H9 (cell line): ENCODE measurements at regions not wholly inside any gene's neighbourhood (a gene's known extent, or its start where the extent isn't known, plus 50 kb on each side); places are given as distances from the start of the nearest gene placed in this dataset.

Experiments used
- DNase-seq: peaks from one replicate; pipeline ENCODE4 v3.0.0-alpha.2; 2017
- H2AFZ ChIP-seq: one replicate; pipeline ENCODE4 v1.6.1; 2013; ENCODE audit warnings: mild to moderate bottlenecking, low read length, control low read depth, moderate library complexity
- H2AK5ac ChIP-seq: 2 replicates; pipeline ENCODE4 v1.6.1; 2013; ENCODE audit warnings: low read length, control low read depth, mixed read lengths; ENCODE audit not compliant: insufficient read length
- H2BK120ac ChIP-seq: one replicate; pipeline ENCODE4 v1.6.1; 2013; ENCODE audit warnings: low read depth, mild to moderate bottlenecking, low read length, control low read depth, inconsistent platforms; ENCODE audit not compliant: poor library complexity, severe bottlenecking
- H2BK12ac ChIP-seq: 2 replicates; pipeline ENCODE4 v1.6.1; 2013; ENCODE audit warnings: low read length, control low read depth, mixed read lengths, low read depth; ENCODE audit not compliant: insufficient read length
- H2BK15ac ChIP-seq: 2 replicates; pipeline ENCODE4 v1.6.1; 2013; ENCODE audit warnings: low read depth, low read length, control low read depth
- H2BK20ac ChIP-seq: one replicate; pipeline ENCODE4 v1.6.1; 2013; ENCODE audit warnings: low read depth, mild to moderate bottlenecking, low read length, control low read depth, inconsistent platforms; ENCODE audit not compliant: poor library complexity, severe bottlenecking
- H2BK5ac ChIP-seq: 2 replicates; pipeline ENCODE4 v1.6.1; 2013; ENCODE audit warnings: low read length, control low read depth, mixed read lengths; ENCODE audit not compliant: insufficient read length
- H3K14ac ChIP-seq: 2 replicates; pipeline ENCODE4 v1.6.1; 2013; ENCODE audit warnings: low read length, control low read depth; ENCODE audit not compliant: insufficient read depth
- H3K18ac ChIP-seq: 2 replicates; pipeline ENCODE4 v1.6.1; 2013; ENCODE audit warnings: low read depth, mild to moderate bottlenecking, mixed read lengths, low read length, control low read depth; ENCODE audit not compliant: insufficient read length
- H3K23ac ChIP-seq: 2 replicates; pipeline ENCODE4 v1.6.1; 2013; ENCODE audit warnings: low read length, control low read depth, mixed read lengths, low read depth; ENCODE audit not compliant: insufficient read length
- H3K23me2 ChIP-seq: 2 replicates; pipeline ENCODE4 v1.6.1; 2013; ENCODE audit warnings: low read depth, mild to moderate bottlenecking, mixed read lengths, low read length, control low read depth; ENCODE audit not compliant: insufficient read length, poor library complexity, severe bottlenecking
- H3K27ac ChIP-seq: 2 replicates; pipeline ENCODE4 v1.5.1; 2013; ENCODE audit warnings: low read length, control low read depth, mixed read lengths, low read depth; ENCODE audit not compliant: insufficient read length
- H3K27me3 ChIP-seq: 2 replicates; pipeline ENCODE4 v1.6.1; 2013; ENCODE audit warnings: low read length, control low read depth, inconsistent platforms; ENCODE audit not compliant: insufficient read depth
- H3K4ac ChIP-seq: 2 replicates; pipeline ENCODE4 v1.6.1; 2013; ENCODE audit warnings: low read depth, mild to moderate bottlenecking, control low read depth, inconsistent platforms, low read length, moderate library complexity
- H3K4me1 ChIP-seq: 2 replicates; pipeline ENCODE4 v1.6.1; 2013; ENCODE audit warnings: low read length, control low read depth, inconsistent platforms; ENCODE audit not compliant: insufficient read depth
- H3K4me2 ChIP-seq: 2 replicates; pipeline ENCODE4 v1.6.1; 2013; ENCODE audit warnings: low read length, control low read depth, mixed read lengths; ENCODE audit not compliant: insufficient read length, insufficient read depth
- H3K56ac ChIP-seq: 2 replicates; pipeline ENCODE4 v1.6.1; 2013; ENCODE audit warnings: low read depth, mild to moderate bottlenecking, mixed read lengths, low read length, control low read depth; ENCODE audit not compliant: insufficient read length
- H3K79me1 ChIP-seq: 2 replicates; pipeline ENCODE4 v1.6.1; 2013; ENCODE audit warnings: low read depth, mild to moderate bottlenecking, moderate library complexity, low read length, control low read depth, inconsistent platforms; ENCODE audit not compliant: insufficient read depth, poor library complexity, severe bottlenecking
- H3K79me2 ChIP-seq: 2 replicates; pipeline ENCODE4 v1.6.1; 2013; ENCODE audit warnings: low read length, control low read depth, inconsistent platforms; ENCODE audit not compliant: insufficient read depth
- H3K9ac ChIP-seq: 2 replicates; pipeline ENCODE4 v1.6.1; 2013; ENCODE audit warnings: low read length, control low read depth, mixed read lengths; ENCODE audit not compliant: insufficient read length; ENCODE audit errors: extremely low read depth
- H3K9me3 ChIP-seq: one replicate; pipeline ENCODE4 v1.6.1; 2013; ENCODE audit warnings: low read depth, low read length, inconsistent platforms; ENCODE audit not compliant: control insufficient read depth
- H3T11ph ChIP-seq: one replicate; pipeline ENCODE4 v1.6.1; 2013; ENCODE audit warnings: mild to moderate bottlenecking, low read length, control low read depth, inconsistent platforms
- H4K20me1 ChIP-seq: one replicate; pipeline ENCODE4 v1.6.1; 2013; ENCODE audit not compliant: control insufficient read depth, insufficient read length, insufficient read depth
- H4K5ac ChIP-seq: 2 replicates; pipeline ENCODE4 v1.6.1; 2013; ENCODE audit warnings: low read depth, mild to moderate bottlenecking, mixed read lengths, low read length, control low read depth; ENCODE audit not compliant: insufficient read length
- H4K8ac ChIP-seq: replicated peaks from 2 replicates; pipeline ENCODE4 v1.6.1; 2013; ENCODE audit warnings: low read length, control low read depth, mixed read lengths, low read depth; ENCODE audit not compliant: insufficient read length
- H4K91ac ChIP-seq: 2 replicates; pipeline ENCODE4 v1.6.1; 2013; ENCODE audit warnings: low read depth, mild to moderate bottlenecking, moderate library complexity, mixed read lengths, low read length, control low read depth; ENCODE audit not compliant: insufficient read length
- H3K27ac Mint-ChIP-seq, 3 experiments: 2 replicates in 2 of 3; 3 replicates in 1 of 3; pipeline ENCODE4 v1.8.0; 2020 to 2021; ENCODE audit warnings: mixed read lengths in 3 of 3, mild to moderate bottlenecking in 1 of 3, moderate library complexity in 1 of 3
- H3K27me3 Mint-ChIP-seq: 2 replicates; pipeline ENCODE4 v1.8.0; 2021; ENCODE audit warnings: low read depth, mild to moderate bottlenecking, moderate library complexity, mixed read lengths
- H3K36me3 Mint-ChIP-seq, 3 experiments: 2 replicates in 2 of 3; 3 replicates in 1 of 3; pipeline ENCODE4 v1.8.0; 2020 to 2021; ENCODE audit warnings: low read depth in 3 of 3, mixed read lengths in 3 of 3; ENCODE audit not compliant: insufficient read depth in 1 of 3
- H3K4me1 Mint-ChIP-seq, 2 experiments: 2 replicates each; pipeline ENCODE4 v1.8.0; 2020; ENCODE audit warnings: mixed read lengths in 2 of 2
- H3K4me3 Mint-ChIP-seq, 2 experiments: 2 replicates in 1 of 2; 3 replicates in 1 of 2; pipeline ENCODE4 v1.8.0; 2020 to 2021; ENCODE audit warnings: mild to moderate bottlenecking in 2 of 2, mixed read lengths in 2 of 2, moderate library complexity in 1 of 2
- H3K9me3 Mint-ChIP-seq, 2 experiments: 2 replicates in 1 of 2; 3 replicates in 1 of 2; pipeline ENCODE4 v1.8.0; 2020; ENCODE audit warnings: mild to moderate bottlenecking in 2 of 2, mixed read lengths in 2 of 2, moderate library complexity in 1 of 2
- WGBS: extraction: QIAGEN DNeasy Blood & Tissue Kit; methylation state at CpG from one replicate; pipeline ENCODE4 v1.1.7; 2013; ENCODE audit warnings: missing lambda C conversion rate, low lambda C conversion rate, mixed read lengths; ENCODE audit not compliant: insufficient read length; ENCODE audit errors: extremely low coverage; 5-methylcytosine and 5-hydroxymethylcytosine counted together
- TF ChIP-seq, protein P1 (sequence below): fragments of 200-600 bp; sonication (generic); conservative IDR thresholded peaks from 3 replicates; pipeline ENCODE4 v1.8.0; 2021; ENCODE audit warnings: antibody characterized with exemption, mild to moderate bottlenecking

DNA sequence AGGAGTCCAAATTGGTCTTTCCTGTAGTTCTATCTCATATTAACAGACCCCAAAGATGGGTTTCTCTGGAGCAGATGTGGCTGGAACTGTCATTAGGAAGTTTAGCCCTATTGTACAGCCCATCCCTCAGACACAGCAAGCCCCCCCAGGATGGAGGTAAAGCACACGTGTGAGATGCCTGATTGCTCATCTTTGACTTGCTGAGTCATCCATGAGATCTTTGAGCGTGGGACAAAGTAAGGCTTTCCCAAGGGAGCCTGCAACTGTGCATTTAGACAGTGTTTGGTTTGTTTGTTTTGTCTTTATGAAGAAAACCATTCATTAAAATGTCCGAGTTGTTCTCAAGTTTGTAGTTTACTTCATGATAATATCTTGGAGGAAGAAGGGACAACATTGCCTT lies 145.3 kb upstream of the CDH13 start:
- Histone ChIP-seq H2BK5ac (no peak overlapping the region), H4K91ac (no peak overlapping the region), H3K14ac (no peak overlapping the region), H3K79me1 (no peaks in the 10 kb centered on the region), H3T11ph (no peak overlapping the region), H3K27ac (no peak overlapping the region), H2AK5ac (no peak overlapping the region), H3K23ac (no peak overlapping the region), H2BK15ac (no peak overlapping the region), H3K9me3 (no peaks in the 10 kb centered on the region), H2AFZ (no peak overlapping the region), H3K27me3 (no peaks in the 10 kb centered on the region), H4K5ac (no peak overlapping the region), H3K9ac (no peak overlapping the region), H3K4me1 (no peaks in the 10 kb centered on the region), H3K79me2 (no peaks in the 10 kb centered on the region), H3K56ac (no peak overlapping the region), H2BK120ac (no peak overlapping the region), H4K20me1 (no peaks in the 10 kb centered on the region), H4K8ac (no peak overlapping the region), H3K18ac (no peak overlapping the region), H3K4ac (no peak overlapping the region), H2BK12ac (no peak overlapping the region), H3K4me2 (no peak overlapping the region), H3K23me2 (no peaks in the 10 kb centered on the region), H2BK20ac (no peak overlapping the region)
- no CpG with 5 or more reads among the region's 3 CpGs for WGBS
- Mint-ChIP-seq H3K27me3 (no peaks in the 10 kb centered on the region; the same call in 1 of the 2 replicates), H3K4me1 (no peaks in the 10 kb centered on the region), H3K36me3 (no peaks in the 10 kb centered on the region), H3K27ac (no peak overlapping the region), H3K4me3 (no peak overlapping the region), H3K9me3 (no peaks in the 10 kb centered on the region; a peak in 1 of 5 replicates)
- DNase-seq, result no peak
- TF ChIP-seq, protein P1, sequence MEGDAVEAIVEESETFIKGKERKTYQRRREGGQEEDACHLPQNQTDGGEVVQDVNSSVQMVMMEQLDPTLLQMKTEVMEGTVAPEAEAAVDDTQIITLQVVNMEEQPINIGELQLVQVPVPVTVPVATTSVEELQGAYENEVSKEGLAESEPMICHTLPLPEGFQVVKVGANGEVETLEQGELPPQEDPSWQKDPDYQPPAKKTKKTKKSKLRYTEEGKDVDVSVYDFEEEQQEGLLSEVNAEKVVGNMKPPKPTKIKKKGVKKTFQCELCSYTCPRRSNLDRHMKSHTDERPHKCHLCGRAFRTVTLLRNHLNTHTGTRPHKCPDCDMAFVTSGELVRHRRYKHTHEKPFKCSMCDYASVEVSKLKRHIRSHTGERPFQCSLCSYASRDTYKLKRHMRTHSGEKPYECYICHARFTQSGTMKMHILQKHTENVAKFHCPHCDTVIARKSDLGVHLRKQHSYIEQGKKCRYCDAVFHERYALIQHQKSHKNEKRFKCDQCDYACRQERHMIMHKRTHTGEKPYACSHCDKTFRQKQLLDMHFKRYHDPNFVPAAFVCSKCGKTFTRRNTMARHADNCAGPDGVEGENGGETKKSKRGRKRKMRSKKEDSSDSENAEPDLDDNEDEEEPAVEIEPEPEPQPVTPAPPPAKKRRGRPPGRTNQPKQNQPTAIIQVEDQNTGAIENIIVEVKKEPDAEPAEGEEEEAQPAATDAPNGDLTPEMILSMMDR, result no peak
